Neural progenitor cell (in vitro differentiated cells): ENCODE measurements at regions not wholly inside any gene's neighbourhood (a gene's known extent, or its start where the extent isn't known, plus 50 kb on each side); places are given as distances from the start of the nearest gene placed in this dataset.

Experiments used
- EZH2 ChIP-seq: fragments of 200-600 bp; sonication (generic); IDR thresholded peaks from 2 replicates; pipeline ENCODE4 v1.6.1; 2017; ENCODE audit warnings: antibody characterized with exemption, mild to moderate bottlenecking, moderate library complexity
- TF ChIP-seq, protein P1 (sequence below): fragments of 200-600 bp; sonication (generic); IDR thresholded peaks from 2 replicates; pipeline ENCODE4 v1.5.1; 2017; ENCODE audit warnings: antibody characterized with exemption, mild to moderate bottlenecking

GRCh38 chr11:112785149-112785548 lies 176.1 kb upstream of the NCAM1 start:
- TF ChIP-seq, protein P1, sequence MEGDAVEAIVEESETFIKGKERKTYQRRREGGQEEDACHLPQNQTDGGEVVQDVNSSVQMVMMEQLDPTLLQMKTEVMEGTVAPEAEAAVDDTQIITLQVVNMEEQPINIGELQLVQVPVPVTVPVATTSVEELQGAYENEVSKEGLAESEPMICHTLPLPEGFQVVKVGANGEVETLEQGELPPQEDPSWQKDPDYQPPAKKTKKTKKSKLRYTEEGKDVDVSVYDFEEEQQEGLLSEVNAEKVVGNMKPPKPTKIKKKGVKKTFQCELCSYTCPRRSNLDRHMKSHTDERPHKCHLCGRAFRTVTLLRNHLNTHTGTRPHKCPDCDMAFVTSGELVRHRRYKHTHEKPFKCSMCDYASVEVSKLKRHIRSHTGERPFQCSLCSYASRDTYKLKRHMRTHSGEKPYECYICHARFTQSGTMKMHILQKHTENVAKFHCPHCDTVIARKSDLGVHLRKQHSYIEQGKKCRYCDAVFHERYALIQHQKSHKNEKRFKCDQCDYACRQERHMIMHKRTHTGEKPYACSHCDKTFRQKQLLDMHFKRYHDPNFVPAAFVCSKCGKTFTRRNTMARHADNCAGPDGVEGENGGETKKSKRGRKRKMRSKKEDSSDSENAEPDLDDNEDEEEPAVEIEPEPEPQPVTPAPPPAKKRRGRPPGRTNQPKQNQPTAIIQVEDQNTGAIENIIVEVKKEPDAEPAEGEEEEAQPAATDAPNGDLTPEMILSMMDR = no peak
- no peak for TF ChIP-seq EZH2
